GM23338 (cell line): ENCODE measurements at regions not wholly inside any gene's neighbourhood (a gene's known extent, or its start where the extent isn't known, plus 50 kb on each side); places are given as distances from the start of the nearest gene placed in this dataset.

ENCODE experiments used
- ATAC-seq: fragments of 200-7000 bp; cut with Tn5 transposase; 3 replicates; pipeline ENCODE4 v1.9.1; 2020
- DNase-seq: peaks from one replicate; pipeline ENCODE4 v3.0.0-alpha.2; 2015; ENCODE audit warnings: low spot score
- H2AFZ ChIP-seq: fragments of 200-600 bp; sonication (generic); 2 replicates; pipeline ENCODE4 v1.8.0; 2016; ENCODE audit warnings: antibody characterized with exemption, mild to moderate bottlenecking, moderate library complexity
- H3F3A ChIP-seq: fragments of 200-600 bp; sonication (generic); replicated peaks from 2 replicates; pipeline ENCODE4 v1.8.0; 2017; ENCODE audit warnings: antibody characterized with exemption, mixed run types, low read depth
- H3K27ac ChIP-seq: fragments of 200-600 bp; sonication (generic); 2 replicates; pipeline ENCODE4 v1.6.1; 2016; ENCODE audit warnings: low read depth
- H3K27me3 ChIP-seq: fragments of 200-600 bp; sonication (generic); 2 replicates; pipeline ENCODE4 v1.8.0; 2016; ENCODE audit warnings: mild to moderate bottlenecking, mixed run types, moderate library complexity; ENCODE audit not compliant: insufficient read depth
- H3K36me3 ChIP-seq: fragments of 200-600 bp; sonication (generic); 2 replicates; pipeline ENCODE4 v1.8.0; 2016; ENCODE audit warnings: mild to moderate bottlenecking; ENCODE audit not compliant: insufficient read depth
- H3K4me1 ChIP-seq: fragments of 200-600 bp; sonication (generic); 2 replicates; pipeline ENCODE4 v1.8.0; 2016; ENCODE audit warnings: mild to moderate bottlenecking, moderate library complexity; ENCODE audit not compliant: insufficient read depth
- H3K4me2 ChIP-seq: fragments of 200-600 bp; sonication (generic); 2 replicates; pipeline ENCODE4 v1.7.1; 2017; ENCODE audit warnings: mixed run types
- H3K4me3 ChIP-seq: fragments of 200-600 bp; sonication (generic); 2 replicates; pipeline ENCODE4 v1.6.1; 2016; ENCODE audit warnings: mixed run types
- H3K79me2 ChIP-seq: fragments of 200-600 bp; sonication (generic); replicated peaks from 2 replicates; pipeline ENCODE4 v1.8.0; 2017; ENCODE audit warnings: mild to moderate bottlenecking; ENCODE audit not compliant: insufficient read depth
- H3K9me2 ChIP-seq: fragments of 200-600 bp; sonication (generic); 2 replicates; pipeline ENCODE4 v1.8.0; 2017; ENCODE audit not compliant: insufficient read depth
- H4K20me1 ChIP-seq: fragments of 200-600 bp; sonication (generic); replicated peaks from 2 replicates; pipeline ENCODE4 v1.8.0; 2017; ENCODE audit warnings: mild to moderate bottlenecking; ENCODE audit not compliant: insufficient read depth
- H3K27ac Mint-ChIP-seq: 2 replicates; pipeline ENCODE4 v1.8.0; 2020; ENCODE audit warnings: inconsistent platforms, mild to moderate bottlenecking, moderate library complexity, mixed read lengths
- H3K27me3 Mint-ChIP-seq: 3 replicates; pipeline ENCODE4 v1.8.0; 2022; ENCODE audit warnings: low read depth, mild to moderate bottlenecking, moderate library complexity, mixed read lengths, inconsistent platforms; ENCODE audit not compliant: insufficient read depth, poor library complexity
- H3K36me3 Mint-ChIP-seq: 3 replicates; pipeline ENCODE4 v1.8.0; 2021; ENCODE audit warnings: low read depth, mild to moderate bottlenecking, inconsistent platforms, moderate library complexity, mixed read lengths
- H3K4me1 Mint-ChIP-seq: 3 replicates; pipeline ENCODE4 v1.8.0; 2020; ENCODE audit warnings: mild to moderate bottlenecking, inconsistent platforms, mixed read lengths
- H3K4me3 Mint-ChIP-seq: 3 replicates; pipeline ENCODE4 v1.8.0; 2021; ENCODE audit warnings: moderate library complexity, mild to moderate bottlenecking, inconsistent platforms, mixed read lengths
- H3K9me3 Mint-ChIP-seq: 3 replicates; pipeline ENCODE4 v1.8.0; 2020; ENCODE audit warnings: moderate library complexity, mild to moderate bottlenecking, inconsistent platforms, mixed read lengths
- CTCF ChIP-seq, 2 experiments: fragments of 200-600 bp in 1 of 2; sonication (generic) in 1 of 2; conservative IDR thresholded peaks; 2 replicates each; pipeline versions ENCODE4 v1.5.1 to v1.6.1; 2016 to 2017; ENCODE audit warnings: antibody characterized with exemption in 2 of 2, low read depth in 2 of 2, mild to moderate bottlenecking in 2 of 2, moderate library complexity in 1 of 2
- ETS1 ChIP-seq: IDR thresholded peaks from 2 replicates; pipeline ENCODE4 v1.6.1; 2016; ENCODE audit warnings: antibody characterized with exemption
- EZH2 ChIP-seq: fragments of 200-600 bp; sonication (generic); IDR thresholded peaks from one replicate; pipeline ENCODE4 v1.8.0; 2017; ENCODE audit warnings: antibody characterized with exemption, mild to moderate bottlenecking, low read depth; ENCODE audit not compliant: unreplicated experiment
- EZH2phosphoT487 ChIP-seq: fragments of 200-600 bp; sonication (generic); IDR thresholded peaks from one replicate; pipeline ENCODE4 v1.8.1; 2018; ENCODE audit warnings: antibody characterized with exemption; ENCODE audit not compliant: unreplicated experiment
- JUNB ChIP-seq: IDR thresholded peaks from one replicate; pipeline ENCODE4 v1.6.1; 2016; ENCODE audit warnings: antibody characterized with exemption; ENCODE audit not compliant: unreplicated experiment
- NANOG ChIP-seq: IDR thresholded peaks from 2 replicates; pipeline ENCODE4 v1.6.1; 2016; ENCODE audit warnings: antibody characterized with exemption, borderline replicate concordance
- POLR2AphosphoS5 ChIP-seq: IDR thresholded peaks from 2 replicates; pipeline ENCODE4 v1.6.1; 2016; ENCODE audit warnings: antibody characterized with exemption, low read depth
- REST ChIP-seq: IDR thresholded peaks from one replicate; pipeline ENCODE4 v1.6.1; 2018; ENCODE audit warnings: antibody characterized with exemption; ENCODE audit not compliant: unreplicated experiment
- STAT1 ChIP-seq: IDR thresholded peaks from one replicate; pipeline ENCODE4 v1.6.1; 2016; ENCODE audit warnings: antibody characterized with exemption; ENCODE audit not compliant: unreplicated experiment
- ZNF114 ChIP-seq: fragments of 250-450 bp; sonication (Bioruptor Pico); IDR thresholded peaks from 2 replicates; pipeline ENCODE4 v1.5.0; 2020; ENCODE audit warnings: mild to moderate bottlenecking, moderate library complexity
- ZNF331 ChIP-seq: fragments of 250-450 bp; sonication (Bioruptor Pico); IDR thresholded peaks from 2 replicates; pipeline ENCODE4 v1.5.0; 2020; ENCODE audit warnings: low read depth, mild to moderate bottlenecking, moderate library complexity

- Histone ChIP-seq H3K4me3 (no peak overlapping the region), H4K20me1 (no peaks in the 10 kb centered on the region), H3K79me2 (no peaks in the 10 kb centered on the region), H3K4me1 (no peaks in the 10 kb centered on the region), H3K4me2 (no peak overlapping the region), H2AFZ (no peak overlapping the region; the same call in 1 of the 2 replicates), H3F3A (no peaks in the 10 kb centered on the region), H3K27ac (no peak overlapping the region), H3K9me2 (0 out of 2 replicates have a peak, but pooled peaks cover 3% of the 10 kb centered on the region), H3K27me3 (no peaks in the 10 kb centered on the region), H3K36me3 (no peaks in the 10 kb centered on the region)
- H3K9me3 Mint-ChIP-seq: peaks cover 5% of the 10 kb centered on the region; the same call in 1 of the 3 replicates
- DNase-seq: no peak
- H3K27ac Mint-ChIP-seq: no peak overlapping the region
- H3K4me1 Mint-ChIP-seq: no peaks in the 10 kb centered on the region; the same call in 2 of the 3 replicates
- H3K36me3 Mint-ChIP-seq: peaks cover 7% of the 10 kb centered on the region
- no peaks in the 10 kb centered on the region for H3K27me3 Mint-ChIP-seq
- TF ChIP-seq ETS1 (no peak), EZH2phosphoT487 (no peak), JUNB (no peak), NANOG (no peak), ZNF114 (no peak), STAT1 (no peak), REST (no peak), EZH2 (no peak), CTCF (conservative IDR thresholded peaks at IDR 0.05; ENCODE audit: low read depth in 2 of 2) (no peak), POLR2AphosphoS5 (no peak), ZNF331 (CRISPR knock-in tag) (no peak)
- no peak overlapping the region for H3K4me3 Mint-ChIP-seq
- ATAC-seq: no peak
Measured at GRCh38 chr1:80731241-80731894, 1069.4 kb upstream of the ADGRL2 start.
